HUDEP-2 (cell line): ENCODE measurements at regions not wholly inside any gene's neighbourhood (a gene's known extent, or its start where the extent isn't known, plus 50 kb on each side); places are given as distances from the start of the nearest gene placed in this dataset.

Source experiments
- DNase-seq, 76 experiments: peaks; one replicate each; lab custom pipeline; 2025; ENCODE audit not compliant: unreplicated experiment in 76 of 76; lab: John Stamatoyannopoulos, UW

- DNase-seq: no peak
Observed at GRCh38 chr3:35849496-35849895, 210.2 kb downstream of the ARPP21 start.

GRCh38 chr3:35849963-35850362 lies 210.6 kb downstream of the ARPP21 start:
- peak in 1 of 76 experiments; percentile 3 for DNase-seq

- no peak for DNase-seq
Observed at GRCh38 chr3:35857004-35857403, 217.7 kb downstream of the ARPP21 start.

- DNase-seq: no peak
Observed at GRCh38 chr3:35862057-35862456, 222.7 kb downstream of the ARPP21 start.

DNA sequence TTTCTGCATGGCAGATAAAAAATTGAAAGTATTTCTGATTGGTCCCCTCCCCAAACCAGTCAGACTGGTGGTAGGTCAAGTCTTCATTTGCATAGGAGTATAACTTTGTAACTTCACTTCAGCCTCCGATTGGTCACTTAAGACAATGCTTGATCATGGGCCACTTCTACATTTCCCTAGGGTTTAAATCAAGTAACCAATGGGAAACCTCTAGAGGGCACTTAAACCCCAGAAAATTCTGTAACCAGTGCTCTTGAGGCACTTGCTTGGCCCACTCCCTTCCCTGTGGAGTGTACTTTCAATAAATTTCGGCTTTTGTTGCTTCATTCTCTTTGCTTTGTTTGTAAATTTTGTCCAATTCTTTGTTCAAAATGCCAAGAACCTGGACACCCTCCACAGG lies 225.5 kb downstream of the ARPP21 start:
- DNase-seq: peak in 1 of 76 experiments; percentile 4

DNA sequence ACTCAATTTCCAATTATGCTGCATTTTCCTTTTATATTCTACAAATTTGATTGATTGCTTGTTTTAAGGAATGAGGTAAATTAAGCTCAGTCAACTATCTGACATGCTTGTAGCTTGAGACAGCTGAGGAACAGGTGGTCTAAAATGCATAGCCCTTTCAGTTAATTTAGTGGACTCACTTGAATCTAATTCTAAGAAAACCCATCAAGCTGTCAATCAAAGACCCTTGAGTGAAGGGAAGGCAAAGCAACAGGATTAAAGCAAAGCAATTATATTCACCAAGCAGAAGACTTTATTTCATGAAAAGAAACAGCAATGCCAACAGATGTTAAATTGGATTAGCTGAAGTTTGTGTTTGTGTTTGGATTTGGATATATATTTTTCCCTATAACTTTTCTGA lies 228.5 kb downstream of the ARPP21 start:
- no peak for DNase-seq

GRCh38 chr3:35871009-35871408 lies 231.7 kb downstream of the ARPP21 start:
- no peak for DNase-seq

DNA sequence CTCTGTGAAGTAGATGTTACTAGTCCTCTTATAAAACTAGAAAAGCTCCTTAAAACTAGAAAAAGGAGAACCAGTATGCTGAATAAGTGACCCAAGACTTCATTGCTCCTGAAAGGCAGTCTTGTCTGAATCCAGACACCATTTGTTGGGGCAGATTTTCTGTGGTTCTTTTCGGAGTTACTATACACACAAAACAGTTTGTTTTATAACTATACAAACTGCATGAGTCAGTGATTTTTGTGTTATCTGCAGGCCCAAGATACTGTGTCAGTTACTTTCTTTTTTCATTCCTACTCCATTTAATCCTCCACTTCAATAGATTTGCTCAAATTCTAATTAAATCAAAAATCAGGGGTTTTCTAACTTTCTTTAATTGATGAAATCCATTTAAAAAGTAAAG lies 244.6 kb downstream of the ARPP21 start:
- DNase-seq: no peak

- DNase-seq: no peak
Observed at GRCh38 chr3:35894735-35895134, 255.4 kb downstream of the ARPP21 start.

GRCh38 chr3:35899245-35899644 lies 259.9 kb downstream of the ARPP21 start:
- no peak for DNase-seq

- DNase-seq: no peak
Observed at GRCh38 chr3:35900079-35900478, 260.8 kb downstream of the ARPP21 start.

DNA sequence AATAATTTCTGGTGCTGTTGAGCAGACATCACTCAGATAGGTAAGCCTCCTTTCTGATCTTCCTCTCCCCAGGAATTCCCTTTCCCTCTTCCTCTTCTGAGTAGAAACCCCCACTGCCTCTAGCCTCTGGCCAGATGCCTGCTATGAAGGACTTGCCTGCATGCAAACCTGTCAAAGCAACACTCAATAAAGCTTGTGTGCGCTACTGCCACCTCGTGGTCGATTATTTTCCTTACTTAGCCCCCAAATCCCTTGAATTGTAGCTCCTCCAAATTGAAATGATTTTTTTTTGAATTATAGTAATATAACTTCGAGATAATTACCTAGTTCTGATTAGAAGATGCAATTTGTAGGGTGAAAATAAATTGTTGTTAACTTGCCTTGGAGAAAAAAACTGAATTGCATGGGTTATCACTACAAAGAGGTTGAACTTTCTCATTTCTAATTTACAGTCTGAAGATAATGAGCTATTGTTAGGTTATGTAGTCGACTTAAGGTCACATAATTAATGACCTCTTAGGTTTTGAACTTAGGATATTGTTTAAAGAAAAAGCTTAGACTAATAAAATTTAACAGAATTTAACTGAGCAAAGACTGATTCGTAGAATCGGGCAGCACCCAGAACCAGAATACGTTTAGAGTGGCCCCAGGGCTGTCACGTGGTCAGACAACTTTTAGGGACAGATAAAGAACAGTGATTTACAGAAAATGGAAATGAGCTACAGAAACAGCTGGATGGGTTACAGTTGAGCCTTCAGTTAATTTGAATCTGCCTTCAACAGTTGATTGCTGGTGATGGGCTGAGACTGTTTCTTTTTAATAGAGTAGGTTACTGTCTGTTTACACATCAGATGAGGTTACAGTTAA lies 269.3 kb downstream of the ARPP21 start:
- peak in 46 of 76 experiments; percentile 0 to 55 (median 26) for DNase-seq

- DNase-seq: no peak
Observed at GRCh38 chr3:35919160-35919559, 279.8 kb downstream of the ARPP21 start.

DNA sequence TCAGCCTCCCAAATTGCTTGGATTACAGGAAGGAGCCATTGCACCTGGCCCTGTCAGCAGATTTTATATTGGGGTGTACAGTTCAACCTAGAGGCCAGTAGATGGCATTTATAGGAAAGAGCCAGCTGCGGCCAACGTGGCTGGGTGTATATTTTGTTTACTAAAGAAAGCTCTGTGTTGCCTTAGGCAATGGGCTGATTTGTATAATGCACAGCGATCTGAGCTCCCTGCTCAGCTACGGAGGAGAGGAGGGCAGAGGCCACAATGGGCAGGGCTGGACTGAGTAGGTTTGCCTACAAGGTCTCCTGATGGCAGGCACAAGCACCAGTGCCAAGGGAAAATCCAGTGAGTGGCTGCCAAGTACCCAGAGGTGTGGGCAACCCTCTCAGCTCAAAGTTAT lies 282.4 kb downstream of the ARPP21 start:
- DNase-seq: no peak

DNA sequence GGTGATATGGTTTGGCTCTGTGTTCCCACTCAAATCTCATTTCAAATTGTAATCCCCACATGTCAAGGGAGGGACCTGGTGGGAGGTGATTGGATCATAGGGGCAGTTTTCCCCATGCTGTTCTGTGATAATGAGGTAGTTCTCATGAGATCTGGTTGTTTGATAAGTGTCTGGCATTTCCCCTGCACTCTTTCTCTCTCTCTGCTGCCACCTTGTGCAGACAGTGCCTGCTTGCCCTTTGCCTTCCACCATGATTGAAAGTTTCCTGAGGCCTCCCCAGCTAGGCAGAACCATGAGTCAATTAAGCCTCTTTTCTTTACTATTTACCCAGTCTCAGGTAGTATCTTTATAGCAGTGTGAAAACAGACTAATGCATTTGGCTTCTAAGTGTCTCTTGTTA lies 284.7 kb downstream of the ARPP21 start:
- peak in 33 of 76 experiments; percentile 0 to 48 (median 12) for DNase-seq

DNA sequence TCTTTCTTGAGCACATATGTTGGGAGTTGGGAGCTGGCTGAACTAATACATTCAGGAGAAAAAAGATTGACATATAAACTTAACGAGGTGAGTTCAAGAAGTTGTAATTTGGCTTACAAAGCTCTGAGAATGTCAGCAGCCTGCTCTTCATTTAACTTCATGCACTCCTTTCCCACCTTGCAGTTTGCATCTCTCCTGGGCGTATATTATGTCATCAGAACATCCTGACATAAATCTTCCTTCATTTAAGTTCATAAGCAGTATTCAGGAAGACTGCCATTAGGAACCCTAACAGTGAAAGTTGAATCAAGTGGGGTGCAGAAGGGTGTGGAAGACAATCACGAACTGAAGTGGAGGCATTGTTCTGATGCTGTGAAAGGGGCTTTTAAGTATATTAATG lies 288.1 kb downstream of the ARPP21 start:
- no peak for DNase-seq

- DNase-seq: no peak
Observed at GRCh38 chr3:35929158-35929557, 289.8 kb downstream of the ARPP21 start.

DNA sequence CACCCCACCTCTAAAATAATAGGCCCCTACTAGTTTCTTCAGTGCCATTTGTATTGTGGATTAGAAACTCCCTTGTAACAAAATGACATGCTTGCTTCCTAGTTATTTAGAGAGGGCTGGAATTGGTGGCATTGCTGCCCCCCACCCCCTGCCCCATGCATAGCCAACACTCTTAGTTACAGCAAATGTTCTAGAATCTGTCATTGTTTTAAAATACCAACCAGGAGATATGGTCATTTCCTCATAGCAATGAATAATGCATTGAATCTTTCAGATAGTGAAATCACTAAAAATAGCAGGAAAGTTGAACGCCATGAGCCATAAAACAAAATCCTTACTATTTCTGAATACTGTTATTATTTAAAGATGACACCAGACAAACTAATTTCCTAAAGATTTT lies 292.5 kb downstream of the ARPP21 start:
- no peak for DNase-seq

DNA sequence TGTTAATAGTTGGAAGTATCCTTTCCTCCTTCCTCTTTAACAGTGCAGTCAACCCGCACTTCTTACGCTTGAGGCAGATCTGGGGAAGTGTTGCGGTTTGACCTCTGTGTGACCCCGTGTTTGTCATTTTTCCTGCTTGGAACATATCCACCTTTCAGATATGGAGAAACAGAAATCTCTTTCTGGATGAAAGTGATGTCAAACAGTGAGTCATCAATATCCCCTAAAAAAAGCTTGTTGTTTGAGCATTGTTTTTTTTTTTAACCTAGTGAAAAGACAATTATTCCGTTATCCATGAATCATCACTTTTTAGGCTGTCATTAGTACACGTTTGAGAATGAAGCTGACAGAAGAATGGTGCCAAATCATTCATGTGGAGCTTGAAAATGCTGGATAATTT lies 293.7 kb downstream of the ARPP21 start:
- no peak for DNase-seq

- no peak for DNase-seq
Observed at GRCh38 chr3:35936571-35936970, 297.2 kb downstream of the ARPP21 start.

DNA sequence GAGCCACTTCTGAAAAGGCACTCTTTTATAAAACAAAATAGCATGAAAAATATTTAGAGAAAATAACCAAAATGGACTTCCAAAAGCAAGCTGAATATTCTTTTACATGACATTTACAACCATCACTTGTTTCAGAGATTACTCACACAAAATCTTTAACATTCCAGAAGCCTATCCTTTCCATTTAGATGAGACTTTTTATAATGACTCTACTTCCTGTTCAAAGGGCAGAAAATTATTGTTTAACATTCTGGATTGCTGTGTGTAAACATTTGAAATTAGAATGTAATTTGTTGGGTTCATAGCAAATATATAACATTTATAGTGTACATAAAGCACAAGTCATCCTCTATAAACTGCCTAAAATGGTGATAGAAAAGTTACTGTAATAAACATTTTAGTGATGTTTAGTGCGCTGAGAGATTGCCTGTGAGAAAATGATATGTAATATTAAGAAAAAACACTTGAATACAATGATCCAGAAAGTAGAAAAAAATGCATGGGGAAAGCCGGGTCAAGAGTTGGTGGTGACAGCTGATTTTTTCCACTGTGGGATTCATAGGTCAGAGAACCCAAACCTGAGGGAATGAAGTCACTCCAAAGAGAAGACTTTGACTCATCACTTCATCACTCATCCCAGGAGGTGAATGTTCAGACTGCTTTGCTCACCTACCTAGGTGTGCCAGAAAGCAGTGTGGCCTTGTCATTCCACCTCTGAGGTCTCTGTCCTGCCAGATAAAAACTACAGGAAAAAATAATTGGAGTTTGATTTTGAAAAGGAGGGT lies 305.8 kb downstream of the ARPP21 start:
- no peak for DNase-seq
